NCI-H524 treated with DMSO at 0.1 percent for 48 hours (cell line): ENCODE measurements at regions not wholly inside any gene's neighbourhood (a gene's known extent, or its start where the extent isn't known, plus 50 kb on each side); places are given as distances from the start of the nearest gene placed in this dataset.

Experiments used
- DNase-seq: peaks from one replicate; lab custom pipeline; 2025; lab: John Stamatoyannopoulos, UW

GRCh38 chr1:55416164-55416842 is 201.1 kb upstream of the USP24 start:
- no peak for DNase-seq

- DNase-seq = peak; percentile 41
These were observed 198.1 kb upstream of the USP24 start for GRCh38 chr1:55413286-55413685.

- no peak for DNase-seq
These were observed 196.9 kb upstream of the USP24 start for GRCh38 chr1:55412060-55412459.

GRCh38 chr1:55402671-55403464 is 187.7 kb upstream of the USP24 start:
- DNase-seq = no peak

GRCh38 chr1:55402142-55402541 is 187.0 kb upstream of the USP24 start:
- no peak for DNase-seq

- no peak for DNase-seq
These were observed 185.3 kb upstream of the USP24 start for GRCh38 chr1:55400508-55400907.

GRCh38 chr1:55399346-55399745 is 184.2 kb upstream of the USP24 start:
- DNase-seq = no peak

- no peak for DNase-seq
These were observed 181.3 kb upstream of the USP24 start for GRCh38 chr1:55396381-55396891.

- DNase-seq = no peak
These were observed 173.8 kb upstream of the USP24 start for GRCh38 chr1:55388960-55389359.

GRCh38 chr1:55387145-55387544 is 172.0 kb upstream of the USP24 start:
- no peak for DNase-seq

- no peak for DNase-seq
These were observed 171.3 kb upstream of the USP24 start for GRCh38 chr1:55386456-55386855.

GRCh38 chr1:55385402-55386018 is 170.3 kb upstream of the USP24 start:
- no peak for DNase-seq

- DNase-seq = no peak
These were observed 169.5 kb upstream of the USP24 start for GRCh38 chr1:55384637-55385036.

GRCh38 chr1:55382806-55383305 is 167.7 kb upstream of the USP24 start:
- DNase-seq = no peak

GRCh38 chr1:55381983-55382382 is 166.8 kb upstream of the USP24 start:
- DNase-seq = no peak

- DNase-seq = no peak
These were observed 166.3 kb upstream of the USP24 start for GRCh38 chr1:55381491-55381890.

GRCh38 chr1:55380355-55380970 is 165.3 kb upstream of the USP24 start:
- no peak for DNase-seq

GRCh38 chr1:55378582-55378981 is 163.4 kb upstream of the USP24 start:
- no peak for DNase-seq

GRCh38 chr1:55376897-55377296 is 161.7 kb upstream of the USP24 start:
- no peak for DNase-seq

GRCh38 chr1:55375617-55376258 is 160.6 kb upstream of the USP24 start:
- no peak for DNase-seq

GRCh38 chr1:55374801-55375616 is 159.8 kb upstream of the USP24 start:
- DNase-seq = no peak
